ENCODE measurements at regions not wholly inside any gene's neighbourhood (a gene's known extent, or its start where the extent isn't known, plus 50 kb on each side); places are given as distances from the start of the nearest gene placed in this dataset.

- TF ChIP-seq CTCF (IDR thresholded peaks at IDR 0.05) (no peak), POLR2A (IDR thresholded peaks at IDR 0.05) (no peak)
Measured at GRCh38 chr1:63009421-63009820, 225.5 kb downstream of the ATG4C start.

All from body of pancreas (tissue), 4 donors.